ENCODE measurements at regions not wholly inside any gene's neighbourhood (a gene's known extent, or its start where the extent isn't known, plus 50 kb on each side); places are given as distances from the start of the nearest gene placed in this dataset.
"Not testable (repeated sequence)": the region's sequence is repeated elsewhere in the genome, so short reads cannot be mapped to it uniquely, and the experiment has no call there.

DNA sequence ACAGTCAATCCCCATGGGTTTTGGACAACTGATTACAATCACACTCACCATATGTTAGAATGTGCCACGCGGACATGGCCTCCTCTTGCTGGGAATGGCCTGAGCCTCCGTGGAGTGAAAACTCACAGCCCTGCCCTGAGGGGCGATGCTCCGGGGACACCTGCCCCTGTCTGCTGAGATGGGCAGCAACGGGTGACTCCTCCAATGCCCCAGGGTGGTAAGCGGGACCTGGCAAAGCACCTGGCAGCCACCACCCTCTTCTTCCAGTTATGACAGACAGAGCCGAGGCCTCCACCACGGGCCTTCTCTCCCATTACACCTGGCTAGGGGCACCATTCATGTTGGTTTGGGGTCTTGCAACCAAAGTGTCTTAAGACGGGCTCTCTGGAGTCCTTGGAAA is 94.9 kb upstream of the COL5A1 start:
- DNase-seq (ENCODE audit: low spot score) = no peak

DNA sequence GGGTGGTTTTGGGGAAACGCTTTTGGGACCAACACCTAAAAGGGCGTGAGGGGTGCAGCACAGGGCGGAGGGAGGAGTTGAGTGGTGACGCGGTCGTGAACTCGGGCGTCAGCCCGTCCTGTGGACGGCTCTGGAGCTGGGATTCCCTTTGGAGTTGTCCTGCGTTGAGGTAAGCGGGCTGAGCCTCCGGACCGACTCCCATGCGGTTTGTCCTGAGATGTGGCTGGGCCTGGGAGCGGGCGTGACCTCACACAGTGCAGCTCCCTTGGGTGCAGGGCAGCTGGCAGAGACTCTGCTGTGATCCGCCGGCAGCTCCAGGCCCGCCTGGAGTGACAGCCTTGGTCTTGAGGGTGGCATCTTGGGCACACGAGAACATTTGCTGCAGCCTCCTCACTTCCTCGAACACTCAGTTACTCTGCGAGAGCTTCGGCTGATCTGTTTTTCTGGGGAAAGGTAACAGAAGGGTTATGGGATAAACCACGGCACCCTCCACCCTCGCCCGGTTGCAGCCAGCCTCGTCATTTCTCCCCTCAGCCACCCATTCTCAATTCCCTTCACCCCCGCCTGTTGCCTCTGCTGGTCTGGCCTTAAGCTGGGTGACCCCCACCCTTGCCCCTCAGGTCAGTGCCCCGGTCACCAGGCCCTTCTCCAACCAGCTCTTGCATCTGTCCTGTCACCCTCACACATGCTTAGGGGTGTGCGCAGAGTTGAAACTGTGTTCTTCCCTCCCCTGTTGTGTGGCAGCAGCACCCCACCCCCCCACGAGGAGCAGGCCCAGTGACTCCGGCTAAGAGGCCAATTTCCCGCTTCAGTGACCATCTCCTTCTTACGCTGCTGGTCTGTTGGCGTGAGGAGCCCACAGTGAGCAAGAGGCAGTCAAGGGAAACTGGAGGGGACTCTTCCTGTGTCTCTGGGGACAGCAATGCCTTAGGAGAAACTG is 94.2 kb upstream of the COL5A1 start:
- DNase-seq (ENCODE audit: low spot score) = no peak

DNA sequence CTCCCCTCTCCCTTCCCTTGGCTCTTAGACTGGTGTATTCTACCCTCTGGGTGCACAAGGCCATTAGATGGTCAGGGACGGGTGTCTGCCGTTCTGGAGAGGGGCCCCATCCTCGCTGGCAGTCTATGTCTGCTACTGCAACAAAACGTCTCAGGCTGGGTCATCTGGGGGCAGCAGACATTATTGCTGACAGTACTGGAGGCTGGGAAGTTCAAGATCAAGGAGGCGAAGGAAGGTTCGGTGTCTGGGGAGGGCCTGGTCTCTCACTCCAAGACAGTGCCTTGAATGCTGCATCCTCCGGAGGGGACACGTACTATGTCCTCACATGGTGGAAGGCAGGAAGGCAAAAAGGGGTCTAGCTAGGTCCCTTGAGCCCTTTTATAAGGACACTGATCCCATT is 93.4 kb upstream of the COL5A1 start:
- DNase-seq (ENCODE audit: low spot score) = no peak

DNA sequence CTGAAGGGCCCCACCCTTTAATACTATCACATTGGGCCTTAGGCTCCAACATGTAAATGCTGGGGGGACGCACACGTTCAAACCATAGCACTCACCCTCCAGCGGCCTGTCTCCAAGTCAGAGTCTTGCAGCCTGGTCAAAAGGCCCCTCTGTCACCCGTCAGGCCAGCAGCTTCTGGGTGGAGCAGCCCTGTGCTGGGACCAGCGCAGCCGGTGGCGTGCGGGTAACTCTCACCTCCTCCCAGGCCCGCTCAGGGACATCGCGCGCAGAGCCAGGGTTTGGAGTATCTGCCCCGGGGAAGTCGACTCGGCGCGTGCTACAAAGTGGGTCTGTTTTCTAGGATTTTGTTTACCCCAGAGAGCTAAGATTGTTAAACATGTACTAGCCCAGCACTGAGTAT is 93.0 kb upstream of the COL5A1 start:
- DNase-seq (ENCODE audit: low spot score) = no peak

DNA sequence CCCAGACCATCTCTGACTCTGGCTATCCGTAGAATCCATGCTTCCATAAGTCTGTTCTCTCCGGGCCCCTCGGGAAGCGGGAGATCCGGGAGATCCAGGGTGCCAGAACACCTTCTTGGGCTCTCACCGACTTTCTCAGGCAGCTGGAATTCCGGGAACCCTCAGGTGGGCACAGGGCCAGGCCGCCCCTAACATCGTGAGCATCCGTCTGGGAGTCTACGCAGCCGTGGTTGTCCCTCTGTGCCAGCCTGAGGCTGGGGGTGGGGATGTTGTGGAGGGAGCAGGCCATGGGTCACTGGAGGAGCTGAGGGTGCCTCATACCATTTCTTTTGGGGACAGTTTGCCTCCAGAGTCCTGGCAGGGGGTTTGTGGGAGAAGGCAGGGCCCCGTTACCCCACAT is 92.3 kb upstream of the COL5A1 start:
- DNase-seq (ENCODE audit: low spot score) = no peak

DNA sequence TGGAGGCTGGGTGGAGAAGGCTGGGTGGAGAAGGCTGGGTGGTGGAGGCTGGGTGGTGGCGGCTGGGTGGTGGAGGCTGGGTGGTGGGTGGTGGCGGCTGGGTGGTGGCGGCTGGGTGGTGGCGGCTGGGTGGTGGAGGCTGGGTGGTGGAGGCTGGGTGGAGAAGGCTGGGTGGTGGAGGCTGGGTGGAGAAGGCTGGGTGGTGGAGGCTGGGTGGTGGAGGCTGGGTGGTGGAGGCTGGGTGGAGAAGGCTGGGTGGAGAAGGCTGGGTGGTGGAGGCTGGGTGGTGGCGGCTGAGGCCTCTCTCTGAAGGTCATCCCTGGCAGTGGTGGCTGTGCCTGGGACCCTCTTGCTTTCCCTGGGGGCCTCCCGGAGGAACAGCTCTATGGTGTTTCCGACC is 91.5 kb upstream of the COL5A1 start:
- DNase-seq (ENCODE audit: low spot score) = not testable (repeated sequence)

DNA sequence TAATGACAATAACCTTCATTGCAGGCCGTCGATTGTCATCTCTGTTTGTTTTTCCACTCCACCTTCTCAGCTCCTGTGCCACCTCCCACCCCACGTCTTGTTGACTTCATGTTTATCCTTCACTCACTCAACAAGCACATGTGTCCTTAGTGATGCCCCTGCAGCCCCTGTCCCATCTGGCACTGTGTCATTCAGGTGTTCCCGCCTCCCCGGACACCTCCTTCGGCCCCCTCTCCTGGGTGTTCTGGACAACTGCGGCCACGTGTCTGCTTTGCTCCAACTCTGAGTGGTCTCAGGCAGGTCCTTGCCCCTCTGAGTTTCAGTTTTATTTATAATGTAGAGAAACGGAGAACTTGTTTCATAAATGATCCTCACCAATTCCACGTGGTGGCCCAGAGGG is 91.0 kb upstream of the COL5A1 start:
- no peak for DNase-seq (ENCODE audit: low spot score)

DNA sequence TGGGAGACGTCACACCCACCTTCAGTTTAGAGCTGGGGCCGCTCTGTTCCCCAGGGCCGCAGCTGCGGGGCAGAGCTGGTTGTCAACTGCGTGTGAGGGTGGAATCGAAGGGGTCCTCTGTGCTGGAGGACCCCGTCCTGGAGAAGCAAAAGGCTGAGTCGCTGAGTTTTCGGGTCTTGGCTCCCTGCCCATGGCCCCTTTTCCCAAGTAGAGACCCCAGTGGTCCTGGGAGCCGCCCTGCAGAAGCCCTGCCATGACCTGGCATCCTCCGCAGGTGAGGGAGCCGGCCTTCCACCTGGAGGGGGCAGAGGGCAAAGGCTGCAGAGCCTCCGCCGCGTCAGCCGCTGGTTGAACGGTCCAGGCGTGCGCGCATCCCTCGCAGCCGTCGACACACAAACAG is 90.4 kb upstream of the COL5A1 start:
- no peak for DNase-seq (ENCODE audit: low spot score)

DNA sequence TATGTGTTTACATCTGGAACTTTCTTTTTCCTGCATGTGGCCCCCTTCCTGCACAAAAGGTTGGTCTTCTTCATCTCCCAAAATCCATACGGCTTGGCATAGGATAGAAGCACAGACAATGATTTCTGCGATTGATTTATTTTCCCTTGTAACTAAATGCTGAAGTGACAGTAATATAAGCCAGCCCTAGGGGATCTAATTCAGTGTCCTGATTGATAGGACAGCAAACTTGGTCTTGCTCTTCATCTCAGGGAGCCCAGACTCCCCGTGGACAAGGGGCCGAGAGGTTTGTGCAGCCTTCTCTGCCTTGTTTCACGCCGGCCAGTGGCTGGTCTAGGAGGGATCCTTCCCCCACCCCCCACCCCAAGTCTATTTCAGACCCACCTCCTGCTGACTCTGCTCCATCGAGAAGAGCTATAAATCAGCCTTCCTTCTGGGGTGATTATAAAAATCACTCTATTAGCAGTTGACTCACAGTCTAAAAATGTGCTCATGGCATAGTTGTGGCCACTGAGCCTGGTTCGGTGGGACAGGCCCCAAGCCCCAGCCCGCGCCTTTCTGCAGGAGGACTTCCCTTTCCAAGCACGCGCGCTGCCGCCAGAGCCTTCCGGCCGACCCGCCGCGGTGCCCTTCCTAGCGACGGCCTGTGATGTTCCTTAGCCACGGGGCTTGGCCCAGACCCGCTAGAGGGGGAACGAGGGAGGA is 89.8 kb upstream of the COL5A1 start:
- DNase-seq (ENCODE audit: low spot score) = peak; percentile 91

DNA sequence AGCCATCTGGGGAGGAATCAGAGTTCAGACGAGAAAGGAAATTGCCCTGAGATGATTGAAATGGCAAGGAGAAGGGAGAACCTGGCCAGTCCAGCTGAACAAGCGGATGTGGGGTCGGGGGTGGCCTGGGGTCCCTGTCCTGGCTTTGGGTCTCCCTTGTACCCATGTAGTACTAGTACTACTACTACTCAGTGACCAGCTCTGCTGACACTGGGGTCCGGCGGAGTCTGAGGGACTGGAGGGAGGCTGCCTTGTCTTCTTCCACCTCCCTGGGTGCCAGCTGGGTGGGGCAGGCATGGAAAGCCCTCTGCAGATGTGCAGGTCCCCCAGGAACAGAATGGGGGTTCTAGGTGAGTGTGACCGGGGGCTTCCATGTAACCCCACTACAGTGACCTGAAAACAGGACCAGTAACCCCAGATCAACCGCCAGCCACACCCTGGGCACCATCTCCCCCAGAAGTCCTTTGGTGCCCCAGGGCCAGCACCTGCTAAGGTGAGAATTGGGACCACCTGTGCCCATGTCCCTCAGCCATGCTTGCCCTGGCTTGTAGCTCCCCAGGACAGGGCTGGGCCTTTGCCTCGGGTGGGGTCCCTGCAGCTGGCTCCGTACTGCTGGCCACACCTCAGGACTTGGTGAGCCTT is 89.1 kb upstream of the COL5A1 start:
- DNase-seq (ENCODE audit: low spot score) = no peak

DNA sequence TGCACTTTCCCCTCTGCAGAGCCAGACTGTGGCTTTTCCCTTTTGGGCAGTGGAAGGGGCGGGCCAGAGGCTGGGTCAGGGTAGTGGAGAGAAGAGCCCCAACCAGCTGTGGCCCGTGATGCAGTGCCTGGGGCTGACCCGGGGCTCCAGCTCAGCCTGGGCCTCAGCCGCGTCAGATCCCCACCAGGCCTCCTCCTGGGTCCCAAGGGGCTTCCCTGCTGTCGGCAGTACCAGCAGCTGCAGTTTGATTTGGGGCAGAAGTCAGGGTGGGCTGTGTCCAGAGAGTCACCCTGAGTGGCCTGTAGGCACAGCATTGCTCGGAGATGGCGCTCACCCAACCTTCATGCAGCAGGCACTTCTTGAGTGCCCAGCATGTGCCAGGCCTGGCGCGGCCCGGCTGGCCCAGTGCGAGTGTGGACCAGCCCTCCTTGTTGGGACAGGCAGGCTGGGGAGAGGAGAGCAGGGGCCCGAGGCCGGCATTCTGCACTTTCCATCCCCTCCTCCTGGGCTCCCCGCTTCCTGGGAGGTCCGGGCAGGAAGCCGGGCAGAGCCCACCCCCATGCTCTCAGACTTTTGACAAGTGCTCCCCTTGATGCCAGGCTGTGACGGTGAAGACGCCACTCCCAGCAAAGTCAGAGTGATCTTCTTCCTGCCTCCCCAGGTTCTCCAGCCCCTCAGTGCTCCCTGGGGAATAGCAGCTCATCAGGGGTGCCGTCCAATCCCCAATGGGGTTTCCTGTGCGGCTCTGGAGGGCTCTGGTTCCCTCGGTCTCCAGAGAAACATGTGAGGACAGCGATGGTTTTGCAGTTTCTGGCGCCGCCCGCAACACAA is 88.3 kb upstream of the COL5A1 start:
- DNase-seq (ENCODE audit: low spot score) = no peak

DNA sequence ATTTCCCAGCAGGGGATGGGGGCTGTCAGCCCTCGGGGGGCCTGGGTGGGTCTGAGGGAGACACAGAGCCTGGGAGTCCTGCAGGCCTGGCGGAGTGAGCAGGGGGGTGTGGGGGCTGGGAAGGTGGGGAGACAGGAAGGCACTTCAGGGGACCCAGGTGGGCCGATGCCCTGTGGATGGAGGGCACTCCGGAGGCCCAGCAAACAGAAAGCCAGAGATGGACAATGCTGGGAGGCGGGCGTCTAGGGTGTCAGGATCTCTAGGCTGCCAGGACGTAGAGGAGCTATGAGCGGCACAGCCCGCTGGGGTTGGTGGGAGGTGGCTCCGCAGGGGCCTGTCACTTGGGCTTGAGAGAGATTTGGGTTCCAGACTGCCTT is 87.6 kb upstream of the COL5A1 start:
- no peak for DNase-seq (ENCODE audit: low spot score)

DNA sequence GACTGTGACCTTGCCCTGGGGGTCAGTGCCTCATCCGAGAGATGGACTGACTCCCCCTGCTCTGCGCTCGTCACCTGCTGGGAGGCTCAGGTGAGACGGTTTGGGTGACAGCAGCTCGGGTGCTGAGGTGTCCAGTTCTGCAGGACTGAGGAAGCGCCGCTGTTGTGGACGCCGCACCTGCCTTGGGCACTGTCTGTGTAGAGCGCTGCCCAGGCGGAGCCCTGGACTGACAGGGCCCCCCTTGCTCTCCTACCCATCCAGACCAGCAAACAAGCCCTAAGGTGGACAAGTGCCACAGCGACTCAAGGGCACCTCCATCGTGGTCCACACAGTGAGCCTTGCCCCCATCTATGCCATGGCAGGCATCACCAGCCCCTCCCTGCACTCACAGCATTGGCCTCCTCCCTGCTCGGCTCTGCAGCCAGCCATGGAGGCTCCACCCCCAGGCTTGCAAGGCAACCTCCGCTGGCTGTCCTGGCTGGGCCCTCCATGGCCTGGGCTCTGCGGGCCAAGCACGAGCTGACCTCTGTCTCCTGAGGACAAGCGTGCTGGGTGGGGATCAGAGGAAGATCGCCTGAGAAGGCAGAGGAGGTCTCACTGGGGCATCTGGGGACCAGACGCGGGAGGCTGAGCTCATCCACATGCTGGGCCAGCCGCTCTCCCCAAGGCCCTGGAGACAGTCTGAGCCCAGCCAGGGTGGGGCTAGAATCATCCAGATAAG is 87.1 kb upstream of the COL5A1 start:
- peak; percentile 73 for DNase-seq (ENCODE audit: low spot score)

DNA sequence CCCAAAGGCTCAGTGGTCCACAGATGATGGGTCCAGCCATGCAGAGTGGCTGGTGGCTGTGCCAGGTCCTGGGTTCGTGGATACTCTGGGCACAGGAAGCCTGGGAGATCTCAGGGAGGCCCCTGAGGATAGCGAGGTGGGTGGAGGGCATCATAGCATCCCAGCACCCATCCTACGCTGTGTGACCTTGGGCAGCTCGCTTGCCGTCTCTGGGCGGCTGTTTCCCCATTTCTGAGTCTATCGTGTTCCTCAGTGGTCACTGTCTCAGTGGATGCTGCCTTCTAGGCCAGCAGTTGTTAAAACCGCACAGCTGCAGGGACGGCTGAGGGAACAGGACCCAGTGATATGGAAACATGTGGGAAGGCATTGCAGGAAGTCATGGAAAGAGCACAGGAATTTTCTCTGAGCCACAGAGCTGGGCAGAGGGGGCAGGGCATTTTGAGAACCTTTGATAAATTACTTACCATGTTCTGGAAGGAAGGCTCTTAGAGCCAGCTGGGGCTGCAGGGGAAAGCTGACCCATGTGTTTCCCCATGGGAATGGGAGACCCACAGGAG is 86.4 kb upstream of the COL5A1 start:
- peak; percentile 63 for DNase-seq (ENCODE audit: low spot score)

DNA sequence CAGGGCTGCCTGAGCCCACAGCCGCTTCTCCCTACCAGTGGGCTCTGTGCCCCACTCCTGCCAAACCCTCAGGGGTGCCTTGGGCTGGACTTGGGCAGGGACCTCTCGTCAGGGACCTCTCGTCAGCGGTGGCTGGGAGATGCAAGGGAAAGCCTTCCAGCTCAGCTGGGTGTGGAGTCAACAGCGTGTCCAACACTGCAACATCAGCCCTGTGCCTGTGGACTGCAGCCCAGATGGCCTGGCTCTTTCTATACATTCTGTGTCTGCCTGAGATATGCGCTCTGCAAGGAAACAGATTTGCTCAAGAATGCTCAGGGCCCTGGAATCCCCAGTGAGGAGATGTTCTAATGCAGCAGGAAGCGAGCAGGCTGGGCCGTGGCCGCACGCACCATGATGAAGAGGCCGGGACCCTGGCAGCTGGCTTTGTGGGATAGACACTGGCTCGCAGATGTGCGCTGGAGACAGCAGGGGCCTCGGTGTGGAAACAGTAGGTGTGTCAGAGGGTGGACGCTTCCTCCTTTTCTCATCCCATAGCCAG is 85.0 kb upstream of the COL5A1 start:
- no peak for DNase-seq (ENCODE audit: low spot score)

DNA sequence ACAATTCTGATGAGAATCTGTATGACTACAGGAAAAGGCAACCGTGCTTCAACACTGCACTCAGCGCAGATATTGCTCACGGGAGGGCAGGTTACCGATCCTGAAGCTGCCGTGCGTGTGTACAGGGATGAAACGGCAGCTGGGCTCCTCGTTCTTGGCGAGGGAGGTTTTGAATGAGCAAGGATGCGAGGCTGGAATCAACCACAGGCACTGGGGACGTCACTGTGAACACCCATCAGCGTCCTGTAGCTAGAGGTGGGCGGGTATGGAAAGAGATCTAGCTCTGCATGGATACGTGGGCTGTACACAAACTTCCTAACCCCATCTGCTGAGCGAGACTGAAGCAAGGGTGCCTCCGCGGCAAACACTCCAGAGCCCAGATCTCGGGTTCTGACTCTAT is 84.3 kb upstream of the COL5A1 start:
- no peak for DNase-seq (ENCODE audit: low spot score)

DNA sequence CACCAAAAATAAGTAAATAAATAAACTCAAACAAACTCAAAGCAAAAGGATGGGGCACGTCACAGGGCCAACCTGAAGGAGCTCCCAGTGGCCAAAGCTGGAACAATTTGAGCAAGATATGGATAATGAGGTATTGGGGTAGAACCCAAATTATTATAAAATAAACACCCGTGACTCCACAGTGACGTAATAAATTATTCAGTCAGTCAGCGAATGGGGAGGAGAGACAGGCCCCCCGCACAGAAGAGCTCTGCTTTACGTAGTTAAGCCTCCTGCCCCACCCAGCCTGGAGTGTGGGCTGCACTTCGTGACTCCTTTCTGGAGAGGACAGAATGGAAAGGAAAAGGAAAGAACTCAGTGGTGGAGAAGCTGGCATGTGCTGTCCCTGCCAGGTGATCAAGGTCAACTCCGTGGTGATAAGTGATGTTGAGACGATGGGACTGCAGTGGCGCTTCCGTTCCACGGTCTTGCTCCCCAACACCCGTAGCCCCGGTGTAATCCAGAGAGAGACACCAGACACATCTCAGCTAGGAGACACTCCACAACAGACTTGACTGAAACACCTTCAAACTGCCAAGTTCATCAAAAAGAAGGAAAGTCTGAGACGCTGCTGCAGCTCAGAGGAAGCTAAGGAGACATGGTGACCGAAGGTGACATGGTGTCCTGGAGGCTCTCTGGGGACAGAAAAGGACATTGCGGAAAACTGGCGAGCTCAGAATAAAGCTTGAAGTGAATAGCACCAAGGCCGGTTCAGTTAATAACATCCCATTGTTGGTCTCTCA is 83.3 kb upstream of the COL5A1 start:
- DNase-seq (ENCODE audit: low spot score) = no peak

DNA sequence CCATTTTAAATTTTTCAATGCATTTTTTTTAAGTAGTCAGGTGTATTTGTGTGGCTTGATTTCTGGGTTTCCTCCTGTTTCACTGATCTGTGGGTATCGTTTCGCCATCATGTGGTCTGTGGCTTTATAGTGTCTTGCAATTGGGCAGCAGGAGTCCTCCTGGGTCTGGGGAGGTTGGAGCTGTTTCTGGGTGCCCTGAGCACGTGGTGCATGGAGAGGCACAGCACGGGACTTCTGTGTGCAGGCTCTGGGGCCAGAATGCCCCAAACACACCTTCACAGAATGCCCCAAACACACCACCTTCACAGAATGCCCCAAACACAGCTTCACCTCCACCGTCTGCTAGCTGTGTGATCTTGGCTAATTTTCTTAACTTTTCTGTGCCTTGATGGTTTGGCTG is 82.6 kb upstream of the COL5A1 start:
- no peak for DNase-seq (ENCODE audit: low spot score)

DNA sequence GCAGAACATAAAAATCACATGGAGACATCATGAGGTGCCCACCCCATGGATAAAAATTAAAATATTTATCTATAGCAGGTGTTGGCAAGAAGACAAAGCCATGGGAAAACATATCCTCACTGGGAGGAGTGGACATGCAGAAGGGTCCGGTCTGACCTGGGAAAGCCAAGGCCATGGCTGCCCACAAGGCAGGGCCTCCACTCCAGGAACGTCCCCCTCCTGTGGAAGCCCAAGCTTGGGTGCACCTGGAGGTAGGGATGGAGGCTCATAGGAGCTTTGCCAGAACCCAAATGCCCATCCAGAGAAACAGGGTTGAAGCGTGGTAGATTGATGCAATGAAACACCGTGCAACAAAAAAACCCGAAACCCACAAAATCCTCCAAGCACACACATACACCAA is 81.4 kb upstream of the COL5A1 start:
- no peak for DNase-seq (ENCODE audit: low spot score)

DNA sequence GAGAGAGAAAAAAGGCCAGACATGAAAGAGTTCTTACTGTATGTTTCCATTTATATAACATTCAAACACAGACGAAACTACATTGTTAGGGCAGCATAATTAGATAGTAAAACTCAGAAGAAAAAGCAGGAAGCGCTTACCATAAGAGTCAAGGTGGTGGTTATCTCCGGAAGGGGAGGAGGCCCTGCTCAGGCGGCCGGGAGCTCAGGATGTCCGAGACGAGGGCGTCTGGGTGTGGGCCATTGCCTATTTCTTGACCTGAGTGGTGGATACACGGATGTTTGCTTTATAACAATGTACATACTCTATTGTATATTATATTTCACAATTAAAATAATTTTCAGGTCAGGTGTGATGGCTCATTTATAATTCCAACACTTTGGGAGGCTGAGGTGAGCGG is 80.9 kb upstream of the COL5A1 start:
- no peak for DNase-seq (ENCODE audit: low spot score)

Data from AG20443 (cell line).